Adipocyte (in vitro differentiated cells): ENCODE measurements at regions not wholly inside any gene's neighbourhood (a gene's known extent, or its start where the extent isn't known, plus 50 kb on each side); places are given as distances from the start of the nearest gene placed in this dataset.

Experiments used
- DNase-seq: peaks from one replicate; pipeline ENCODE4 v3.0.0-alpha.2; 2015; ENCODE audit warnings: low read depth
- H3K27me3 ChIP-seq: replicated peaks from 2 replicates; pipeline ENCODE4 v1.7.0; 2013; ENCODE audit warnings: mild to moderate bottlenecking, low read length, moderate library complexity; ENCODE audit not compliant: control insufficient read depth, insufficient read depth
- H3K36me3 ChIP-seq: 2 replicates; pipeline ENCODE4 v1.7.0; 2013; ENCODE audit warnings: low read length, mild to moderate bottlenecking, moderate library complexity; ENCODE audit not compliant: control insufficient read depth, insufficient read depth, severe bottlenecking
- H3K4me1 ChIP-seq: 2 replicates; pipeline ENCODE4 v1.7.0; 2013; ENCODE audit warnings: mild to moderate bottlenecking, low read length, moderate library complexity; ENCODE audit not compliant: control insufficient read depth, insufficient read depth
- H3K4me3 ChIP-seq: 2 replicates; pipeline ENCODE4 v1.7.0; 2013; ENCODE audit warnings: mild to moderate bottlenecking, low read length, moderate library complexity
- H3K9ac ChIP-seq: 2 replicates; pipeline ENCODE4 v1.7.0; 2013; ENCODE audit warnings: mild to moderate bottlenecking, low read length, moderate library complexity
- H3K9me3 ChIP-seq: 2 replicates; pipeline ENCODE4 v1.7.0; 2013; ENCODE audit warnings: mild to moderate bottlenecking, low read length, moderate library complexity; ENCODE audit not compliant: control insufficient read depth

DNA sequence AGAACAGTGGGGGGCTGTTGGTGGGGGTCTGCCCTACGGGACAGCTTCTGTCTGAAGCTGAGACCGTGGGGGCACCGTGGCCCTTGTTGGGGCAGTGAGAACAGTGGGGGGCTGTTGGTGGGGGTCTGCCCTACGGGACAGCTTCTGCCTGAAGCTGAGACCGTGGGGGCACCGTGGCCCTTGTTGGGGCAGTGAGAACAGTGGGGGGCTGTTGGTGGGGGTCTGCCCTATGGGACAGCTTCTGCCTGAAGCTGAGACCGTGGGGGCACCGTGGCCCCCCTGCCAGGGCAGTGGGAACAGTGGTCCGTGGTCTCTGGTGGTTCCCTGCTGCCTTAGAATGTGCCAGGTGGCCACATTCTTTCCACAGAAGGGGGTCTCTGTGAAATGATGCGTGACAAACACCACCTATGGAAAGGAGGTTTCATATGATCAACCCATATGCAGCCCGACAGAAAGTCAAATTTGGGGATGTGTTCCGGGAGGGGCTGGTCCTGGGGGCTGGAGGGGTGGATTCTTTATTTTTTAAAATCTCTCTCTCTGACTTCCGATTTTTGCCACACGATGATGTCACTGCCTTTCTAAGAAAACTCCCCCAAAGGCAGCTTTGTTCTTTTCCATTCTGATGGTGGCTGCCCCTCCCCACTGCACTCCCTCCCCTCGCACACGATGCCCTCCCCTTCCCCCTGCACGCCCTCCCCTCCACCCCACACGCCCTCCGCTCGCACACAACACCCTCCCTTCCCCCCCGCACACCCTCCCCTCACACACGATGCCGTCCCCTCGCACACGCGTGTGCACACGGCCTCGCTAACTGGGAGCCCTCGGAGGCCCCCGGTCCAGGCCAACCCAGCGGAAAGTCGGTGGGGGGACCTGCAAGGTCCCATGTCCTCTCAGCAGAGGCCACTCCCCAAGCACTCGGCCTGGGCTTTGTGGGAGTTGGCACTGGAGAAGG, 1186.5 kb downstream of the BRD1 start:
- no peaks in the 10 kb centered on the region for H3K9me3 ChIP-seq
- no peaks in the 10 kb centered on the region for H3K36me3 ChIP-seq
- H3K27me3 ChIP-seq: peaks cover 3% of the 10 kb centered on the region
- H3K4me1 ChIP-seq: no peaks in the 10 kb centered on the region
- no peak overlapping the region for H3K4me3 ChIP-seq
- no peak overlapping the region for H3K9ac ChIP-seq
- DNase-seq: no peak

DNA sequence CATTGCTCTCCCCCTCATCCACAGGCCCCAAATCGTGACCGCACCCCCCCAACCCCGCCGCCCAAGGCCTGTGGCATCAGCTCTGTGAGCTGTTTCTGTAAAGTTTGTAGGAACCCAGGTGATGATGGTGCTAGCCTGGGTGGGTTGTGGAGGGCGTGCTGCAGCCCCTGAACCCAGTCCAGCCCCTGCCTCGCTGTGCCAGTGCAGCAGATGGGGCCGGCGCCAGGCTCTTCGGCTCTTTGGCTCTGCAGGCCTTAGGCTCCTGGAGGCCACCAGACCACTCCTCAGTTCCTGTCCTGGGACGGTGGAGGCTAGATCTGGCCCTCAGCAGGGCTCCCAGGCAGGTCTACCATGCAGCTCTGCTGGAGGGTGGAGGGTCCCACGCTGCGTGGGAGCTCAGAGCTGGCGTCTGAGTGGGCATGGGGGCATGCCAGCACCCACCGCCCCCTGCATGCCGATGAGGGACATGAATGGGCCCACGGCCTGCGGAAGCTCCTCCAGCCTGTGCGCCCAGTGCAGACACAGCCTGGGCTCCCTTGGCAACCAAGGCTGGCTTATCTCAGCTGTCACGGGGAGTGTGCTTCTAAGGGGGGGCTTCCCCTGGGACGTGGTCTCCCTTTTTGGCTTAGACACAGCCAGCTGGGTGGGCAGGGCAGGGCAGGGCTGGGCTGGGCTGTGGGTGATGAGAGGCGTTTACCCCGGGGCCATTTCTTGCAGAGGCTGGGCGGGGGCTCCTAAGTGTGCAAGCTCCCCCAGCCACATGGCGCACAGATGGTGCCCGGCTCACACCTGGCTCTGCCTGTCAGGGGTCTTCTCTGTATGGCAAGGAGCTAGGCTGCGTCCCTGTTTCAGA, 1187.6 kb downstream of the BRD1 start:
- DNase-seq: no peak
- no peak overlapping the region for H3K4me3 ChIP-seq
- no peak overlapping the region for H3K9ac ChIP-seq
- H3K9me3 ChIP-seq: no peaks in the 10 kb centered on the region
- no peaks in the 10 kb centered on the region for H3K36me3 ChIP-seq
- no peaks in the 10 kb centered on the region for H3K4me1 ChIP-seq
- H3K27me3 ChIP-seq: peaks cover 3% of the 10 kb centered on the region

DNA sequence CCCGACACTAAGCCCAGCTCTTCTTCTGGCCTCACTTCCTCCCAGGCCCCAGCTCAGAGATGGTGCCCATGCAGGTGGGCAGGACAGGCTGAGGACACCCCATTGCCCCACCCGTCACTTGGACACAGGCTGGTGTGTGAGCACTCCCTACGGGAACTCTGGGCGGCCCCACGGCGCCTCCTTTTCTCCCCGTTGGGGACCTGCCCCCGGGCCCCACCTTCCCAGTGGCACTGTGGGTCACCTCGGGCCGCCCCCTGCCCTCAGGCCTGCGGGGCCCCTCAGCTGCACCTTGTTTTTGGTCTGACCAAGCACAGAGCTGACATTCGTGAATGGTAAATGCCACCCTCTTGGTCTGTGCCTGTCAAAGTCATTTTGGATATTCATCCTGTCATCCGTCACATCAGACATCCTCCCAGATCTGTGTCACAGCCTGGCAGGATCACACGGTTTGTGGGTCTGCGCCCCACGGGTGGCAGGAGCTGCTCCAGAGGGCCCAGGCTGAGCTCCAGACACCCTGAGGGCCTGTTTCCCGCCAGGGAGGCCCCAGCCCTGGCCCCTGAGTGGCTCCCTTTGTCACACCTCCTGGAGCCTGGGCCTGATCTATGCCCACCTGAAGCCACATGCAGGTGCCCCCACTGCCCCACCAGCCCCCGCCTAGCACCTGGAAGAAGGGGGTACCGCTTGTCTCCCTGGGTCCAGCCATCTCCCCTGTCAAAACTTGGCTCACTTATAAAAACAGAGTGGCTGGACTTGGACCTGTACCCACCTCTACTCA, 1188.5 kb downstream of the BRD1 start:
- Histone ChIP-seq H3K27me3 (peaks cover 3% of the 10 kb centered on the region), H3K4me3 (no peak overlapping the region), H3K9me3 (no peaks in the 10 kb centered on the region), H3K4me1 (no peaks in the 10 kb centered on the region), H3K9ac (no peak overlapping the region), H3K36me3 (no peaks in the 10 kb centered on the region)
- DNase-seq: no peak

DNA sequence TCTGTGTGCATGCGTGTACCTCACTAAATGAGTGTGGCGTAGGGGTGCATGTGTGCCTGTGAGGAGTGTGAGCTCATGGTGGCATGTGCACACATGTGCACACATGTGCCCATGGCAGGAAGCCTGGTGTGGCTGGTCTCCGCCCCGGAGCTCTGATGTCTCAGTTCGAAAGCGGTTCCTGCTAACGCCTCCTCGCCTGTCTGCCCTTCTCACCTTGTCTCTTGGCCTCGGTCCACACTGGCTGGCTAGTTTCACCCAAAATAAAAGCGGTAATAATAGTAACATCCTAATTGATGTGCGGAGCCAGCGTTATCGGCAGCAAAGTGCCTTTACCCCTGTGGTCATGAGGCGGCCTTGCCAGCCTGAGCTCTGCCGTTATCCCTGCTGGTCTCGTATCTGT, 1190.4 kb downstream of the BRD1 start:
- H3K36me3 ChIP-seq: no peaks in the 10 kb centered on the region
- H3K9ac ChIP-seq: no peak overlapping the region
- no peak overlapping the region for H3K4me3 ChIP-seq
- no peak for DNase-seq
- no peaks in the 10 kb centered on the region for H3K4me1 ChIP-seq
- no peaks in the 10 kb centered on the region for H3K27me3 ChIP-seq
- no peaks in the 10 kb centered on the region for H3K9me3 ChIP-seq

DNA sequence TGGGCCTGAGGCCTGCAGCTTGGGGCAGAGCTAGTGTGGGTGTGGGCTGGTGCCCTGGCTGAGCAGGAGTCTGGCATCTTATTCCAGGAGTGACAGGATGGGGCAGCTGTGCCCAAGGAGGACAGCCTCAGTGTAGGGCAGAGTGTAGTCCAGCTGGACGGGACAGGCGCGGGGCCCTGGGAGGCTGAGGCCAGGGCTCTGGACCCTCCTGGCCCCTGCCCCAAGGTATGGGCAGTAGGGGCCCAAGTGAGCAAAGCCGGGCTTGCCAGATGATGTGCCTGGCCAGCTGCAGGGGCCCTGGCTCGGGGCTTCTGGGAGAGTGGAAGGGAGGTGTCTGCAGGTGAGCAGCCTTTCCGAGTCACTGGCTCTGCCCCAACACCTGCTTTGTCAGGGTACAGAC, 1190.9 kb downstream of the BRD1 start:
- no peak for DNase-seq
- Histone ChIP-seq H3K9me3 (no peaks in the 10 kb centered on the region), H3K4me1 (no peaks in the 10 kb centered on the region), H3K27me3 (no peaks in the 10 kb centered on the region), H3K9ac (no peak overlapping the region), H3K4me3 (no peak overlapping the region), H3K36me3 (no peaks in the 10 kb centered on the region)

- Histone ChIP-seq H3K9me3 (no peaks in the 10 kb centered on the region), H3K4me1 (no peaks in the 10 kb centered on the region), H3K36me3 (no peaks in the 10 kb centered on the region), H3K4me3 (no peak overlapping the region), H3K27me3 (no peaks in the 10 kb centered on the region), H3K9ac (no peak overlapping the region)
- no peak for DNase-seq
Observed at GRCh38 chr22:48635816-48636215, 1191.9 kb downstream of the BRD1 start.

DNA sequence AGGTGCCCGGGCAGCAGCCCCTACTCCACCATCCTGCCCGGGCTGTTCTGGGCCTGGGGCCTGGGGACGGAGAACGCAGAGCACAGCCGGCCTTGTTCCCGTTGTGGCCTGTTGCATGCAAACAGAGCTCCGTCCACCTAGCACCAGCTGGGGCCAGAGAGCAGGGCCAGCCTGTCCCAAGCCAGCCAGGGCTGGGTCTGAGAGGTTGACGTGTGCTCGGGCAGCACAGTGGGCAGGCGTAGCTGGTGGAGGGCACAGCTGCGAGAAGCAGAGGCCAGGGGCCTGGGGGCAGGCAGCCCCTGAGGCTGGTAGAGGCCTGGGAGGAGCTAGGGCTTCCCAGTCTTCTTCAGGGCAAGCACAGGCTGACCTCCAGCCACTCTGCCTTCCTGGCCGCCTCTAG, 1192.6 kb downstream of the BRD1 start:
- Histone ChIP-seq H3K36me3 (no peaks in the 10 kb centered on the region), H3K27me3 (no peaks in the 10 kb centered on the region), H3K9ac (no peak overlapping the region), H3K9me3 (no peaks in the 10 kb centered on the region), H3K4me3 (no peak overlapping the region), H3K4me1 (no peaks in the 10 kb centered on the region)
- no peak for DNase-seq

DNA sequence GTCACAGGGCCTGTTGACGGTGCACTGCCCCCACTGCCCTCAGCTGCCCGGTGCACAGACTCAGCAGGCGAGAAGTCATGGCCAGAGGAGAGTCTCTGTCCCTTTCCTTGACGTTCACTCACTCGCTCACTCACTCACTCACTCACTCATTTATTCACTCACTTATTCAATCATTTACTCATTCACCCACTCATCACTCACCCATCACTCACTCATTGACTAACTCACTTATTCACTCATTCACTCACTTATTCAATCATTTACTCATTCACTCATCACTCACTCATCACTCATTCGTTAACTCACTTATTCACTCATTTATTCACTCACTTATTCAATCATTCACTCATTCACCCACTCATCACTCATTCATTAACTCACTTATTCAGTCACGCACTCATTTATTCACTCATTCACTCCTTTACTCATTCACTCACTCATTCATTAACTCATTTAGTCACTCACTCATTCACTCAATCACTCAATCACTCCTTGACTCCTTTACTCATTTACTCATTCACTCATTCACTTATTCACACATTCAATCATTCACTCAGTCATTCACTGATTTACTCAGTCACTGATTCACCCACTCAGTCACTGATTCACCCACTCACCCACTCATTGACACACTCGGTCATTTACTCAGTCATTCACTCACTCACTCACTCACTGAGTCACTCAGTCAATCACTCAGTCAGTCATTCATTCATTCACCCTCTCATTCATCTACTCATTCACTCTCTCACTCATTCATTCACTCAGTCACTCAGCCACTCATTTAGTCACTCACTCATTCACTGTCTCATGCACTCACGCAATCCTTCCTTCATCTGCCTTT, 1193.5 kb downstream of the BRD1 start:
- Histone ChIP-seq H3K9me3 (no peaks in the 10 kb centered on the region), H3K4me3 (no peak overlapping the region), H3K36me3 (no peaks in the 10 kb centered on the region), H3K27me3 (no peaks in the 10 kb centered on the region), H3K4me1 (no peaks in the 10 kb centered on the region), H3K9ac (no peak overlapping the region)
- no peak for DNase-seq

- no peak overlapping the region for H3K4me3 ChIP-seq
- H3K36me3 ChIP-seq: no peaks in the 10 kb centered on the region
- DNase-seq: no peak
- no peaks in the 10 kb centered on the region for H3K9me3 ChIP-seq
- H3K4me1 ChIP-seq: no peaks in the 10 kb centered on the region
- no peaks in the 10 kb centered on the region for H3K27me3 ChIP-seq
- H3K9ac ChIP-seq: no peak overlapping the region
Observed at GRCh38 chr22:48632646-48633246, 1194.9 kb downstream of the BRD1 start.

- Histone ChIP-seq H3K9me3 (no peaks in the 10 kb centered on the region), H3K9ac (no peak overlapping the region), H3K4me3 (no peak overlapping the region), H3K27me3 (peaks cover under 1% of the 10 kb centered on the region), H3K36me3 (no peaks in the 10 kb centered on the region), H3K4me1 (no peaks in the 10 kb centered on the region)
- no peak for DNase-seq
Observed at GRCh38 chr22:48631288-48631863, 1196.3 kb downstream of the BRD1 start.
